Hepatocyte (in vitro differentiated cells): ENCODE measurements at regions not wholly inside any gene's neighbourhood (a gene's known extent, or its start where the extent isn't known, plus 50 kb on each side); places are given as distances from the start of the nearest gene placed in this dataset.

ENCODE experiments used
- DNase-seq: peaks from one replicate; pipeline ENCODE4 v3.0.0-alpha.2; 2016; ENCODE audit warnings: low spot score
- H2AFZ ChIP-seq: fragments of 200-600 bp; sonication (generic); 2 replicates; pipeline ENCODE4 v1.6.0; 2016; ENCODE audit warnings: antibody characterized with exemption, mild to moderate bottlenecking
- H3K27ac ChIP-seq: fragments of 200-600 bp; sonication (generic); 2 replicates; pipeline ENCODE4 v1.5.1; 2016; ENCODE audit warnings: mild to moderate bottlenecking
- H3K27me3 ChIP-seq: fragments of 200-600 bp; sonication (generic); 2 replicates; pipeline ENCODE4 v1.6.1; 2016
- H3K36me3 ChIP-seq: fragments of 200-600 bp; sonication (generic); replicated peaks from 2 replicates; pipeline ENCODE4 v1.5.1; 2016; ENCODE audit warnings: low read depth; ENCODE audit not compliant: insufficient read depth
- H3K4me1 ChIP-seq: fragments of 200-600 bp; sonication (generic); 2 replicates; pipeline ENCODE4 v1.5.1; 2016; ENCODE audit warnings: mild to moderate bottlenecking, moderate library complexity; ENCODE audit not compliant: insufficient read depth
- H3K4me2 ChIP-seq: fragments of 200-600 bp; sonication (generic); 2 replicates; pipeline ENCODE4 v1.6.0; 2016
- H3K4me3 ChIP-seq: fragments of 200-600 bp; sonication (generic); 2 replicates; pipeline ENCODE4 v1.5.1; 2016; ENCODE audit warnings: mild to moderate bottlenecking
- H3K79me2 ChIP-seq: fragments of 200-600 bp; sonication (generic); 2 replicates; pipeline ENCODE4 v1.6.0; 2017; ENCODE audit warnings: mild to moderate bottlenecking
- H3K9me2 ChIP-seq: fragments of 200-600 bp; sonication (generic); replicated peaks from 2 replicates; pipeline ENCODE4 v1.6.0; 2017; ENCODE audit warnings: mild to moderate bottlenecking; ENCODE audit not compliant: insufficient read depth
- H3K9me3 ChIP-seq: fragments of 200-600 bp; sonication (generic); 2 replicates; pipeline ENCODE4 v1.5.1; 2016; ENCODE audit warnings: low read depth, mild to moderate bottlenecking
- H4K20me1 ChIP-seq: fragments of 200-600 bp; sonication (generic); 2 replicates; pipeline ENCODE4 v1.6.0; 2016; ENCODE audit warnings: mild to moderate bottlenecking; ENCODE audit not compliant: insufficient read depth, poor library complexity, severe bottlenecking
- CTCF ChIP-seq: fragments of 200-600 bp; sonication (generic); IDR thresholded peaks from 2 replicates; pipeline ENCODE4 v1.5.1; 2016; ENCODE audit warnings: antibody characterized with exemption, mild to moderate bottlenecking; ENCODE audit not compliant: poor library complexity
- EZH2 ChIP-seq: fragments of 200-600 bp; sonication (generic); IDR thresholded peaks from 2 replicates; pipeline ENCODE4 v1.6.1; 2016; ENCODE audit warnings: antibody characterized with exemption, mild to moderate bottlenecking, borderline replicate concordance
- EZH2phosphoT487 ChIP-seq: fragments of 200-600 bp; sonication (generic); IDR thresholded peaks from one replicate; pipeline ENCODE4 v1.6.1; 2018; ENCODE audit warnings: antibody characterized with exemption, mild to moderate bottlenecking, low read depth, moderate library complexity; ENCODE audit not compliant: unreplicated experiment, severe bottlenecking
- WGBS: methylation state at CpG from one replicate; pipeline ENCODE4 v1.1.6; 2016; ENCODE audit warnings: low lambda C conversion rate; ENCODE audit errors: missing lambda C conversion rate; 5-methylcytosine and 5-hydroxymethylcytosine counted together

GRCh38 chr16:5736209-5736930, 638.8 kb upstream of the EEF2KMT start:
- H3K4me2 ChIP-seq = no peak overlapping the region
- no peaks in the 10 kb centered on the region for H3K27me3 ChIP-seq
- no peak for TF ChIP-seq EZH2
- no peak for TF ChIP-seq EZH2phosphoT487
- no peak for TF ChIP-seq CTCF

GRCh38 chr16:5735444-5735843, 637.8 kb upstream of the EEF2KMT start:
- Histone ChIP-seq H3K4me3 (no peak overlapping the region), H4K20me1 (no peaks in the 10 kb centered on the region), H3K79me2 (no peaks in the 10 kb centered on the region), H3K9me2 (no peaks in the 10 kb centered on the region), H3K27ac (no peak overlapping the region), H3K4me1 (no peaks in the 10 kb centered on the region), H3K36me3 (no peaks in the 10 kb centered on the region), H3K27me3 (no peaks in the 10 kb centered on the region), H2AFZ (no peak overlapping the region), H3K4me2 (no peak overlapping the region), H3K9me3 (no peaks in the 10 kb centered on the region)
- 98% methylated on average over 12 of the region's 12 CpGs for WGBS
- no peak for DNase-seq
- TF ChIP-seq CTCF (no peak), EZH2phosphoT487 (no peak), EZH2 (no peak)

More at GRCh38 chr16:5736209-5736930, 638.8 kb upstream of the EEF2KMT start:
- 52% methylated on average over 11 of the region's 13 CpGs for WGBS
- H3K79me2 ChIP-seq = no peaks in the 10 kb centered on the region
- no peak for DNase-seq
- no peak overlapping the region for H3K27ac ChIP-seq
- no peaks in the 10 kb centered on the region for H3K4me1 ChIP-seq
- H3K9me3 ChIP-seq = no peaks in the 10 kb centered on the region
- H3K36me3 ChIP-seq = no peaks in the 10 kb centered on the region
- no peak overlapping the region for H2AFZ ChIP-seq
- no peaks in the 10 kb centered on the region for H3K9me2 ChIP-seq
- no peaks in the 10 kb centered on the region for H4K20me1 ChIP-seq
- no peak overlapping the region for H3K4me3 ChIP-seq

- WGBS = 97% methylated on average over 4 of the region's 4 CpGs
- Histone ChIP-seq H3K79me2 (no peaks in the 10 kb centered on the region), H3K4me3 (no peak overlapping the region), H3K4me2 (no peak overlapping the region), H4K20me1 (no peaks in the 10 kb centered on the region), H3K27ac (no peak overlapping the region), H3K9me2 (no peaks in the 10 kb centered on the region), H3K9me3 (no peaks in the 10 kb centered on the region), H3K4me1 (no peaks in the 10 kb centered on the region), H2AFZ (no peak overlapping the region), H3K27me3 (no peaks in the 10 kb centered on the region), H3K36me3 (no peaks in the 10 kb centered on the region)
- DNase-seq = no peak
- no peak for TF ChIP-seq EZH2phosphoT487
- TF ChIP-seq EZH2 = no peak
- no peak for TF ChIP-seq CTCF
These were observed 633.2 kb upstream of the EEF2KMT start for GRCh38 chr16:5730783-5731182.

GRCh38 chr16:5722116-5722619, 624.6 kb upstream of the EEF2KMT start:
- WGBS = 83% methylated on average over 5 of the region's 5 CpGs
- Histone ChIP-seq H3K4me2 (no peak overlapping the region), H3K36me3 (no peaks in the 10 kb centered on the region), H3K79me2 (no peaks in the 10 kb centered on the region), H2AFZ (no peak overlapping the region), H3K9me3 (no peaks in the 10 kb centered on the region), H3K4me3 (no peak overlapping the region), H3K27ac (no peak overlapping the region), H4K20me1 (no peaks in the 10 kb centered on the region), H3K9me2 (no peaks in the 10 kb centered on the region), H3K27me3 (no peaks in the 10 kb centered on the region), H3K4me1 (no peaks in the 10 kb centered on the region)
- no peak for TF ChIP-seq EZH2
- no peak for TF ChIP-seq CTCF
- no peak for TF ChIP-seq EZH2phosphoT487
- no peak for DNase-seq
